ENCODE measurements at regions not wholly inside any gene's neighbourhood (a gene's known extent, or its start where the extent isn't known, plus 50 kb on each side); places are given as distances from the start of the nearest gene placed in this dataset.

- TF ChIP-seq, protein P1, sequence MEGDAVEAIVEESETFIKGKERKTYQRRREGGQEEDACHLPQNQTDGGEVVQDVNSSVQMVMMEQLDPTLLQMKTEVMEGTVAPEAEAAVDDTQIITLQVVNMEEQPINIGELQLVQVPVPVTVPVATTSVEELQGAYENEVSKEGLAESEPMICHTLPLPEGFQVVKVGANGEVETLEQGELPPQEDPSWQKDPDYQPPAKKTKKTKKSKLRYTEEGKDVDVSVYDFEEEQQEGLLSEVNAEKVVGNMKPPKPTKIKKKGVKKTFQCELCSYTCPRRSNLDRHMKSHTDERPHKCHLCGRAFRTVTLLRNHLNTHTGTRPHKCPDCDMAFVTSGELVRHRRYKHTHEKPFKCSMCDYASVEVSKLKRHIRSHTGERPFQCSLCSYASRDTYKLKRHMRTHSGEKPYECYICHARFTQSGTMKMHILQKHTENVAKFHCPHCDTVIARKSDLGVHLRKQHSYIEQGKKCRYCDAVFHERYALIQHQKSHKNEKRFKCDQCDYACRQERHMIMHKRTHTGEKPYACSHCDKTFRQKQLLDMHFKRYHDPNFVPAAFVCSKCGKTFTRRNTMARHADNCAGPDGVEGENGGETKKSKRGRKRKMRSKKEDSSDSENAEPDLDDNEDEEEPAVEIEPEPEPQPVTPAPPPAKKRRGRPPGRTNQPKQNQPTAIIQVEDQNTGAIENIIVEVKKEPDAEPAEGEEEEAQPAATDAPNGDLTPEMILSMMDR (IDR thresholded peaks at IDR 0.05), result no peak
- no peak for TF ChIP-seq POLR2AphosphoS5 (IDR thresholded peaks at IDR 0.05)
- TF ChIP-seq POLR2A (IDR thresholded peaks at IDR 0.05), result no peak
Measured at GRCh38 chr2:2916621-2917020, 461.0 kb downstream of the EIPR1 start.

Data from sigmoid colon (tissue), 4 donors.